HEK293 (cell line): ENCODE measurements at regions not wholly inside any gene's neighbourhood (a gene's known extent, or its start where the extent isn't known, plus 50 kb on each side); places are given as distances from the start of the nearest gene placed in this dataset.

Experiments used
- CTCF ChIA-PET: fragments of 350-600 bp; formaldehyde crosslinking; extraction: SDS; loops from one replicate; lab custom pipeline; 2021; ENCODE audit warnings: antibody characterized with exemption; lab: Yijun Ruan, JAX
- POLR2A ChIA-PET: fragments of 300-600 bp; formaldehyde crosslinking; extraction: SDS; loops from one replicate; lab custom pipeline; 2020; ENCODE audit warnings: antibody characterized with exemption, inconsistent platforms; lab: Yijun Ruan, JAX
- H3K27ac ChIP-seq: fragments of 200-500 bp; sonication (Bioruptor generic); 2 replicates; pipeline ENCODE4 v1.5.1; 2014; ENCODE audit warnings: low read depth, low read length, control low read depth, inconsistent platforms; ENCODE audit errors: extremely low read depth
- H3K36me3 ChIP-seq, 2 experiments: fragments of 200-500 bp in 1 of 2; sonication (Bioruptor generic) in 1 of 2; 1 replicate in 1 of 2; 2 replicates in 1 of 2; pipeline ENCODE4 v1.5.1; 2014 to 2017; ENCODE audit warnings: inconsistent platforms in 2 of 2, low read length in 2 of 2; ENCODE audit not compliant: control insufficient read depth in 2 of 2, insufficient read depth in 1 of 2
- H3K4me1 ChIP-seq: fragments of 200-500 bp; sonication (Bioruptor generic); 2 replicates; pipeline ENCODE4 v1.5.1; 2014; ENCODE audit warnings: mild to moderate bottlenecking, low read length, inconsistent platforms; ENCODE audit not compliant: control insufficient read depth, insufficient read depth
- H3K4me3 ChIP-seq: 2 replicates; pipeline ENCODE4 v1.5.1; 2011; ENCODE audit warnings: low read depth, mild to moderate bottlenecking, control low read depth, low read length, moderate library complexity
- H3K9me3 ChIP-seq: fragments of 200-500 bp; sonication (Bioruptor generic); 2 replicates; pipeline ENCODE4 v1.5.1; 2014; ENCODE audit warnings: low read depth, low read length, inconsistent platforms; ENCODE audit not compliant: control insufficient read depth, insufficient read depth
- BCL11A ChIP-seq: fragments of 450-650 bp; formaldehyde crosslinking; IDR thresholded peaks from 2 replicates; pipeline ENCODE4 v1.5.1; 2016; ENCODE audit warnings: low read depth, missing biosample characterization, missing genetic modification characterization
- BCL11B ChIP-seq: fragments of 450-650 bp; formaldehyde crosslinking; IDR thresholded peaks from 2 replicates; pipeline ENCODE4 v1.5.1; 2016; ENCODE audit warnings: low read depth, missing biosample characterization, missing genetic modification characterization
- GLIS1 ChIP-seq: fragments of 450-650 bp; formaldehyde crosslinking; IDR thresholded peaks from 2 replicates; pipeline ENCODE4 v1.5.1; 2016; ENCODE audit warnings: missing biosample characterization, missing genetic modification characterization
- HOXD13 ChIP-seq: sonication (generic); formaldehyde crosslinking; IDR thresholded peaks from 2 replicates; pipeline ENCODE4 v1.8.0; 2022; ENCODE audit warnings: missing genetic modification reagents, borderline replicate concordance
- KLF1 ChIP-seq: fragments of 450-650 bp; formaldehyde crosslinking; IDR thresholded peaks from 2 replicates; pipeline ENCODE4 v1.5.1; 2016; ENCODE audit warnings: missing biosample characterization, missing genetic modification characterization
- KLF8 ChIP-seq: fragments of 450-650 bp; formaldehyde crosslinking; IDR thresholded peaks from 2 replicates; pipeline ENCODE4 v1.5.1; 2016; ENCODE audit warnings: missing biosample characterization, missing genetic modification characterization
- KLF9 ChIP-seq: fragments of 450-650 bp; formaldehyde crosslinking; IDR thresholded peaks from 2 replicates; pipeline ENCODE4 v1.5.1; 2016; ENCODE audit warnings: missing biosample characterization, missing genetic modification characterization, low read depth
- MYNN ChIP-seq: fragments of 450-650 bp; formaldehyde crosslinking; IDR thresholded peaks from 2 replicates; pipeline ENCODE4 v1.5.1; 2016; ENCODE audit warnings: missing biosample characterization, missing genetic modification characterization, borderline replicate concordance
- RBAK ChIP-seq: fragments of 450-650 bp; formaldehyde crosslinking; IDR thresholded peaks from 2 replicates; pipeline ENCODE4 v1.5.1; 2016; ENCODE audit warnings: missing biosample characterization, missing genetic modification characterization
- SP3 ChIP-seq: fragments of 450-650 bp; formaldehyde crosslinking; IDR thresholded peaks from 2 replicates; pipeline ENCODE4 v1.5.1; 2016; ENCODE audit warnings: missing biosample characterization, missing genetic modification characterization
- SP7 ChIP-seq: fragments of 450-650 bp; formaldehyde crosslinking; IDR thresholded peaks from 2 replicates; pipeline ENCODE4 v1.5.1; 2016; ENCODE audit warnings: missing biosample characterization, missing genetic modification characterization
- TCF7L2 ChIP-seq: IDR thresholded peaks from 2 replicates; pipeline ENCODE4 v1.6.1; 2011; ENCODE audit warnings: low read depth, mild to moderate bottlenecking, inconsistent platforms, low read length, moderate library complexity, borderline replicate concordance
- YY2 ChIP-seq: fragments of 450-650 bp; formaldehyde crosslinking; IDR thresholded peaks from 2 replicates; pipeline ENCODE4 v1.5.1; 2016; ENCODE audit warnings: missing biosample characterization, missing genetic modification characterization
- ZBTB26 ChIP-seq: fragments of 450-650 bp; formaldehyde crosslinking; optimal IDR thresholded peaks from 2 replicates; pipeline ENCODE3; 2016; ENCODE audit warnings: missing biosample characterization, mild to moderate bottlenecking, missing genetic modification characterization
- ZNF19 ChIP-seq: fragments of 450-650 bp; formaldehyde crosslinking; IDR thresholded peaks from 2 replicates; pipeline ENCODE4; 2016; ENCODE audit warnings: missing biosample characterization, missing genetic modification characterization, low read depth
- ZNF2 ChIP-seq: fragments of 450-650 bp; formaldehyde crosslinking; IDR thresholded peaks from 2 replicates; pipeline ENCODE4 v1.5.1; 2016; ENCODE audit warnings: missing biosample characterization, missing genetic modification characterization
- ZNF248 ChIP-seq: fragments of 450-650 bp; formaldehyde crosslinking; IDR thresholded peaks from 2 replicates; pipeline ENCODE4 v1.5.1; 2017; ENCODE audit warnings: missing biosample characterization, missing genetic modification characterization
- ZNF398 ChIP-seq: fragments of 450-650 bp; formaldehyde crosslinking; IDR thresholded peaks from 2 replicates; pipeline ENCODE4 v1.5.1; 2017; ENCODE audit warnings: missing biosample characterization, missing genetic modification characterization
- ZNF423 ChIP-seq: fragments of 450-650 bp; formaldehyde crosslinking; IDR thresholded peaks from 2 replicates; pipeline ENCODE4 v1.5.1; 2016; ENCODE audit warnings: missing biosample characterization, missing genetic modification characterization
- ZNF518A ChIP-seq: fragments of 450-650 bp; formaldehyde crosslinking; conservative IDR thresholded peaks from 2 replicates; pipeline ENCODE4 v1.5.1; 2016; ENCODE audit warnings: low read depth, missing biosample characterization, missing genetic modification characterization
- ZNF548 ChIP-seq: fragments of 450-650 bp; formaldehyde crosslinking; IDR thresholded peaks from 2 replicates; pipeline ENCODE4 v1.5.1; 2016; ENCODE audit warnings: missing biosample characterization, missing genetic modification characterization
- ZNF555 ChIP-seq: fragments of 450-650 bp; formaldehyde crosslinking; conservative IDR thresholded peaks from 2 replicates; pipeline ENCODE4 v1.5.1; 2017; ENCODE audit warnings: missing biosample characterization, mild to moderate bottlenecking, missing genetic modification characterization, inconsistent platforms
- ZNF645 ChIP-seq: fragments of 450-650 bp; formaldehyde crosslinking; IDR thresholded peaks from 2 replicates; pipeline ENCODE4; 2016; ENCODE audit warnings: missing biosample characterization, missing genetic modification characterization
- ZNF747 ChIP-seq: fragments of 450-650 bp; formaldehyde crosslinking; IDR thresholded peaks from 2 replicates; pipeline ENCODE4 v1.5.1; 2016; ENCODE audit warnings: missing biosample characterization, missing genetic modification characterization
- ZNF843 ChIP-seq: fragments of 450-650 bp; formaldehyde crosslinking; IDR thresholded peaks from 2 replicates; pipeline ENCODE4 v1.5.1; 2016; ENCODE audit warnings: missing biosample characterization, missing genetic modification characterization

- TF ChIP-seq ZNF518A (tag by site-specific recombination): no peak
- no peak for TF ChIP-seq KLF8 (tag by site-specific recombination)
- no peak for TF ChIP-seq KLF1 (tag by site-specific recombination)
- TF ChIP-seq SP7 (tag by site-specific recombination): no peak
- no peak for TF ChIP-seq RBAK (tag by site-specific recombination)
- no peak for TF ChIP-seq BCL11B (tag by site-specific recombination)
- no peak for TF ChIP-seq GLIS1
Observed at GRCh38 chr7:84640637-84641036, 446.0 kb upstream of the SEMA3A start (continued).

GRCh38 chr7:84638339-84638697, 443.7 kb upstream of the SEMA3A start:
- POLR2A ChIA-PET: no interaction called here
- CTCF ChIA-PET: no interaction called here
- no peak overlapping the region for H3K27ac ChIP-seq

More at GRCh38 chr7:84638339-84638697, 443.7 kb upstream of the SEMA3A start:
- no peaks in the 10 kb centered on the region for H3K4me1 ChIP-seq
- H3K36me3 ChIP-seq: no peaks in the 10 kb centered on the region
- H3K9me3 ChIP-seq: no peaks in the 10 kb centered on the region
- no peak overlapping the region for H3K4me3 ChIP-seq
- TF ChIP-seq ZBTB26 (tag by site-specific recombination) (no peak), YY2 (tag by site-specific recombination) (no peak), ZNF548 (tag by site-specific recombination) (no peak), BCL11B (tag by site-specific recombination) (no peak), ZNF2 (tag by site-specific recombination) (no peak), ZNF248 (no peak), ZNF19 (tag by site-specific recombination) (no peak), HOXD13 (no peak), TCF7L2 (no peak), ZNF747 (tag by site-specific recombination) (no peak), ZNF843 (no peak), SP3 (tag by site-specific recombination) (no peak), ZNF398 (no peak), ZNF645 (tag by site-specific recombination) (no peak), ZNF423 (tag by site-specific recombination) (no peak), ZNF555 (tag by site-specific recombination) (no peak), BCL11A (tag by site-specific recombination) (no peak), KLF9 (tag by site-specific recombination) (no peak), MYNN (no peak)
